AG04449 (cell line): ENCODE measurements at regions not wholly inside any gene's neighbourhood (a gene's known extent, or its start where the extent isn't known, plus 50 kb on each side); places are given as distances from the start of the nearest gene placed in this dataset.

ENCODE experiments used
- CTCF ChIA-PET: fragments of 350-600 bp; formaldehyde crosslinking; extraction: SDS; loops from one replicate; lab custom pipeline; 2021; ENCODE audit warnings: antibody characterized with exemption; lab: Yijun Ruan, JAX
- POLR2A ChIA-PET: fragments of 400-600, 350-600 bp; formaldehyde crosslinking; extraction: SDS; loops from one replicate; lab custom pipeline; 2020; ENCODE audit warnings: antibody characterized with exemption, inconsistent platforms; lab: Yijun Ruan, JAX
- DNase-seq: peaks from one replicate; pipeline ENCODE4 v3.0.0-alpha.2; 2010; ENCODE audit warnings: low read depth, low spot score
- H3K4me3 ChIP-seq: 2 replicates; pipeline ENCODE4 v1.5.1; 2011; ENCODE audit warnings: low read depth, mild to moderate bottlenecking, control low read depth, low read length
- TF ChIP-seq, protein P1 (sequence below): IDR thresholded peaks from one replicate; pipeline ENCODE4 v1.5.1; 2011; ENCODE audit warnings: mild to moderate bottlenecking, moderate library complexity, low read length, control low read depth, inconsistent platforms; ENCODE audit not compliant: insufficient read depth; ENCODE audit errors: missing control alignments

DNA sequence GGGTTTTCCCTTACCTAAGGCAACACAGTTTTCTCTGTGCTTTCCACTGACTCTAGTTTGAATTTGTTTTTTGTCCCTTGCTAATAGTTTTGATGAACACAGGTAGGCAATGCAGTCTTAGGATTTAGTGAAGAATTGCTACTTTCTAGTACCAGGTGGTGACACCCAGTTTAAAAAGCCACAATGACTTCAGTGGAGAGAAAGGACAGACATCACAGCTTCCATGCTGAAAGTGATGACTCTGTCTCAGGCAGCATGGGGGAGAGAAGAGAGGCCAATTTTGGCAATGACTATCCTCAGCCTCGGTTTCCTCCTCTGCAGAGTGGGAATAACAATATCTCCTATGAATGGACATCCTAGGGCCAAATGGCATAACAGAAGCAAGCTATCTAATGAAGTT, 118.8 kb downstream of the AXIN2 start:
- ChIA-PET POLR2A (no interaction called here), CTCF (interaction anchor here (0.9 kb wide), 1 partner anchor 148 kb away, joined by 4 read pairs; no protein-coding TSS in a partner anchor)
- no peak overlapping the region for H3K4me3 ChIP-seq
- TF ChIP-seq, protein P1, sequence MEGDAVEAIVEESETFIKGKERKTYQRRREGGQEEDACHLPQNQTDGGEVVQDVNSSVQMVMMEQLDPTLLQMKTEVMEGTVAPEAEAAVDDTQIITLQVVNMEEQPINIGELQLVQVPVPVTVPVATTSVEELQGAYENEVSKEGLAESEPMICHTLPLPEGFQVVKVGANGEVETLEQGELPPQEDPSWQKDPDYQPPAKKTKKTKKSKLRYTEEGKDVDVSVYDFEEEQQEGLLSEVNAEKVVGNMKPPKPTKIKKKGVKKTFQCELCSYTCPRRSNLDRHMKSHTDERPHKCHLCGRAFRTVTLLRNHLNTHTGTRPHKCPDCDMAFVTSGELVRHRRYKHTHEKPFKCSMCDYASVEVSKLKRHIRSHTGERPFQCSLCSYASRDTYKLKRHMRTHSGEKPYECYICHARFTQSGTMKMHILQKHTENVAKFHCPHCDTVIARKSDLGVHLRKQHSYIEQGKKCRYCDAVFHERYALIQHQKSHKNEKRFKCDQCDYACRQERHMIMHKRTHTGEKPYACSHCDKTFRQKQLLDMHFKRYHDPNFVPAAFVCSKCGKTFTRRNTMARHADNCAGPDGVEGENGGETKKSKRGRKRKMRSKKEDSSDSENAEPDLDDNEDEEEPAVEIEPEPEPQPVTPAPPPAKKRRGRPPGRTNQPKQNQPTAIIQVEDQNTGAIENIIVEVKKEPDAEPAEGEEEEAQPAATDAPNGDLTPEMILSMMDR, result no peak
- DNase-seq, result no peak

DNA sequence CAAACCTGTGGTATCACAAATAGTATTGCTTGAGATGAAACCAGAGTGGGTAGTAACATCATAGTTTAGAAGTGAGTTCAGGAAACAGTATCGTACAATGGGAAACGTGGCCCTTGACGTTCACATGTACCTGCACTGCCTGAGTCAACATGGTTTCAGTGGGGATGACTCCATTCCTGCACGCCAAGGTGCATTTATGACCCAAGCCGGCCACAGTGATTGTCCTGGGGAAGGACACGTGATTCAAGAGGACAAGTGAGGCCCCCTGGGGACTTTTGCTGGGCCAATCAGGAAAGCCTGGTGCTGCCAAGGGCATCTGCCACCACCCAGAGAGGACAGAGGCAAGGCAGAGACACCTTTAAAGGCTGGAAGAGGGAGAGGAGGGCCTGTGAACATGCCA, 119.2 kb downstream of the AXIN2 start:
- DNase-seq, result no peak
- ChIA-PET CTCF (interaction anchor here (1.3 kb wide), 1 partner anchor 723 kb away, joined by 4 read pairs; no protein-coding TSS in a partner anchor), POLR2A (no interaction called here)
- no peak overlapping the region for H3K4me3 ChIP-seq
- TF ChIP-seq, protein P1, result no peak

DNA sequence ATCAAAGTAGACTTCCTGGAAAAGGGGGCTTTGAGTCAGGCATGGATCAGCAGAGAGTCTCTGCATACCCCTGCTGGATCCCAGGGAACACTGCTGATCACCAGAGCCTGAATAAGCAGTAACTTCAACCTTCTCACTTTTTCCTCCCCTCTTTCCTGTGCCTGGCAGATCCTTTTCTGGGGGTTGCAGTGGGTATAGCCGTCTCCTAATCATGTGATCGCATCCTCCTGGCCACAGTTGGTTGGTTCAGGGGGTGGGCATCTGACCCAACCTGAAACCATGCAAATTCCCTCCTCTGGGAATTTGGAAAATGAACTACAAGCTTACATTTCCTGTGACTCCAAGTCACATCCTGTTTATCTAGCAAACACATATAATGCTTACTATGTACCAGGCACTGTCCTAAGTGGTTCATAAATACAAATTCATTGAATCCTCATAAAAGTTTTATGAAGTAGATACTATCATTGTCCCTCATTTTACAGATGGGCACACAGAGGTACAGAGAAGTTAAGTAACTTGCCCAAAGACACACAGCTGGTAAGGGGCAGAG, 120.3 kb downstream of the AXIN2 start:
- ChIA-PET CTCF (interaction anchor here (1.0 to 1.3 kb wide), 3 partner anchors 147 to 724 kb away, joined by 3 to 4 read pairs (median 4); no protein-coding TSS in a partner anchor), POLR2A (interaction anchor here (0.5 kb wide), 1 partner anchor 20 kb away, joined by 3 read pairs; no protein-coding TSS in a partner anchor)
- DNase-seq, result no peak
- TF ChIP-seq, protein P1, result no peak
- H3K4me3 ChIP-seq, result no peak overlapping the region

DNA sequence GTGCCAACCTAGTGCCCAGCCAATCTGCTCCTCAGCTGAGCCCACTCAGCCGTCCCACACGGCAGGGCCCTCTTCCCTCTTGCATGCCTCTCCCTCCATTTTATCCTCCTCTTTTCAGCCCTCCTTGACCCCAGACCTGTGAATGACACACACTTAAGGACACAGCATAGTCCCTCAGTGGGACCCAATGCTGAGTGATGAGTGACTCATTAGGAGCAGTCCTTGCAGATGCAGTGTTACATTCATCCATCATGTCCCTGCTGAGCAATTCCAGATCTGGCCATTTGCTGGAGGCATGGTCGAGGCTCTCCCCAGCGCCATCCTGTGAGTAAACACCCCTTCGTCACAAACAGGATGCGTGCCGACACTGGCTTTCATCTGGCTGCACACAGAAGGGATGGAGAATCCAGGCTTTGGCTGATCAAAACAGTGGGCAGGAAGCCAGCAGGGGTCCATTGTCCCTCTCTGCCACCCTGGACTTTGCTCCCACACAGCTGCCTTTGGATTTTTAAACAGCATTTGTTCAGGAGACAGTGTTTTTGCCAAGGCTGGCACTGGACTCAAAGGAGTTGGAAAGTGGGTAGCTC, 122.6 kb downstream of the AXIN2 start:
- POLR2A ChIA-PET, result no interaction called here
- no peak for DNase-seq
- TF ChIP-seq, protein P1, result no peak
- H3K4me3 ChIP-seq, result no peak overlapping the region
- CTCF ChIA-PET, result no interaction called here

DNA sequence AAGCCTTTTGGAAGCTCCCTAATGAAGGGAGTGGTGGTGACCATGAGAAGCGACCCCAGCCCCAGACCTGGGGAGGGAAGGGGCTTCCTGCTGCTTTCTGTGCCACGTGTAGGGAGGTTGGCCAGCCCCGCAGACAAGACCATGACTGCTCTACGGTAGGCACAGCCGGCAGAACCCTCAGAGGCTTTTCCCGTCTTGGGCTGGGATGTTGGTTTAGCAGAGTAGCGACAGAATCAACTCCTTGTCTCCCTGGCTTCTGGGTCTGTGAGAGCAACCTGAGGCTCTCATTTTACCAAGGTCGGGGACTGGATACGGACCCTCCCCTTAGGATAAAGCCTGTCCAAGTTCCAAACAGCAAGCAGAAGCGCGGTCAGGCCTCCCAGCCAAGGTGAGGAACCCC, 123.3 kb downstream of the AXIN2 start:
- no peak overlapping the region for H3K4me3 ChIP-seq
- TF ChIP-seq, protein P1, result no peak
- ChIA-PET CTCF (no interaction called here), POLR2A (no interaction called here)
- DNase-seq, result no peak

DNA sequence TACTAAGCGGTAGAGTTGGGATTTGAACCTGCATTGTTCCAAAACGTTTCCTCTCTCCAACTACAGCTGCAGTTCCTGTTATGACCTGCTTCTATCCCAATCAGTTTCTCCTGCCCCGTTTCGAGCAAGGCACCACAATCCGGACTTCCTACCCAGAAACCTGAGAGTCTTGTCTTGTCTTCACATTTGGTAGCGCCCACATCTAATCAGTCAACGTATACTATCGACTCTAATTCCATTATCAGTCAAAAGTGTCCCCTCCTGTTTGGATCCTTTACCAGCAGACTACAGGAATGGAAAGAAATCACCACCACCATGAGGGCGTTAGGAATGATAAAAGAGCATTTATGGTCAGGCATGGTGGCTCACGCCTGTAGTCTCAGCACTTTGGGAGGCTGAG, 124.6 kb downstream of the AXIN2 start:
- no peak for DNase-seq
- TF ChIP-seq, protein P1, result no peak
- CTCF ChIA-PET, result no interaction called here
- POLR2A ChIA-PET, result no interaction called here
- no peak overlapping the region for H3K4me3 ChIP-seq
